CD14-positive monocyte (primary cell): ENCODE measurements at regions not wholly inside any gene's neighbourhood (a gene's known extent, or its start where the extent isn't known, plus 50 kb on each side); places are given as distances from the start of the nearest gene placed in this dataset. TPM values are rescaled to one million over a fixed set of nuclear protein-coding genes. Genes with fewer than 3 reads are reported as not detected.

Experiments used
- DNase-seq, 3 donors: peaks; one replicate each; pipeline ENCODE4 v3.0.0-alpha.2; 2011 to 2022
- H2AFZ ChIP-seq: 2 replicates; pipeline ENCODE4 v1.6.0; 2012; ENCODE audit warnings: mild to moderate bottlenecking, low read depth, low read length, inconsistent platforms; ENCODE audit not compliant: insufficient read depth, poor library complexity, severe bottlenecking
- H3K27ac ChIP-seq, 2 donors: 1 replicate in 1 of 2; 2 replicates in 1 of 2; pipeline ENCODE4 v1.5.1; 2012 to 2013; ENCODE audit warnings: low read length in 2 of 2, control low read depth in 1 of 2, inconsistent platforms in 1 of 2, low read depth in 1 of 2, mild to moderate bottlenecking in 1 of 2
- H3K27me3 ChIP-seq, 2 donors: one replicate each; pipeline versions ENCODE4 v1.6.0 to v1.6.1; 2011 to 2013; ENCODE audit warnings: low read length in 2 of 2; ENCODE audit not compliant: control insufficient read depth in 2 of 2, insufficient read depth in 2 of 2
- H3K36me3 ChIP-seq, 2 donors: replicated peaks in 1 of 2; 1 replicate in 1 of 2; 2 replicates in 1 of 2; pipeline versions ENCODE4 v1.5.1 to v1.6.1; 2012 to 2013; ENCODE audit warnings: low read length in 2 of 2, control low read depth in 1 of 2, inconsistent platforms in 1 of 2, mild to moderate bottlenecking in 1 of 2; ENCODE audit not compliant: insufficient read depth in 2 of 2, control insufficient read depth in 1 of 2
- H3K4me1 ChIP-seq, 2 donors: 1 replicate in 1 of 2; 2 replicates in 1 of 2; pipeline versions ENCODE4 v1.5.1 to v1.6.1; 2012 to 2013; ENCODE audit warnings: low read length in 2 of 2, control low read depth in 1 of 2, inconsistent platforms in 1 of 2, mild to moderate bottlenecking in 1 of 2, moderate library complexity in 1 of 2; ENCODE audit not compliant: insufficient read depth in 2 of 2, control insufficient read depth in 1 of 2
- H3K4me2 ChIP-seq: replicated peaks from 2 replicates; pipeline ENCODE3; 2012; ENCODE audit warnings: low read length, moderate library complexity, mild to moderate bottlenecking; ENCODE audit not compliant: poor library complexity, severe bottlenecking; ENCODE audit errors: extremely low read depth
- H3K4me3 ChIP-seq, 3 experiments: fragments of 200-600 bp in 1 of 3; sonication (generic) in 1 of 3; replicated peaks in 1 of 3; 1 replicate in 2 of 3; 2 replicates in 1 of 3; pipeline ENCODE4 v1.5.1; 2011 to 2013; ENCODE audit warnings: low read length in 3 of 3, mild to moderate bottlenecking in 3 of 3, control low read depth in 2 of 3, low read depth in 2 of 3, inconsistent platforms in 1 of 3, moderate library complexity in 1 of 3
- H3K79me2 ChIP-seq: 2 replicates; pipeline ENCODE4 v1.6.0; 2012; ENCODE audit warnings: mild to moderate bottlenecking, control low read depth, inconsistent platforms, low read length, moderate library complexity; ENCODE audit not compliant: insufficient read depth
- H3K9ac ChIP-seq: 2 replicates; pipeline ENCODE4 v1.6.0; 2017; ENCODE audit warnings: low read length, mild to moderate bottlenecking; ENCODE audit not compliant: insufficient read depth, poor library complexity, severe bottlenecking
- H3K9me3 ChIP-seq, 2 donors: replicated peaks in 1 of 2; 1 replicate in 1 of 2; 2 replicates in 1 of 2; pipeline versions ENCODE4 v1.5.1 to v1.6.1; 2012 to 2013; ENCODE audit warnings: low read length in 2 of 2, control low read depth in 1 of 2; ENCODE audit not compliant: control insufficient read depth in 1 of 2, insufficient read depth in 1 of 2
- H4K20me1 ChIP-seq: 2 replicates; pipeline ENCODE4 v1.6.0; 2012; ENCODE audit warnings: mild to moderate bottlenecking, low read length, control low read depth, moderate library complexity; ENCODE audit not compliant: insufficient read depth
- H3K27ac Mint-ChIP-seq, 7 donors: one replicate each; pipeline ENCODE4 v1.8.0; 2020; ENCODE audit warnings: mild to moderate bottlenecking in 7 of 7, mixed read lengths in 7 of 7, moderate library complexity in 6 of 7, inconsistent platforms in 2 of 7
- H3K27me3 Mint-ChIP-seq, 3 donors: one replicate each; pipeline ENCODE4 v1.8.0; 2021 to 2022; ENCODE audit warnings: low read depth in 3 of 3, mild to moderate bottlenecking in 3 of 3, mixed read lengths in 3 of 3, moderate library complexity in 3 of 3, inconsistent platforms in 1 of 3
- H3K36me3 Mint-ChIP-seq, 2 donors: one replicate each; pipeline ENCODE4 v1.8.0; 2020; ENCODE audit warnings: mixed read lengths in 2 of 2, inconsistent platforms in 1 of 2, mild to moderate bottlenecking in 1 of 2
- H3K4me1 Mint-ChIP-seq: one replicate; pipeline ENCODE4 v1.8.0; 2020; ENCODE audit warnings: mild to moderate bottlenecking, mixed read lengths
- H3K4me3 Mint-ChIP-seq, 2 donors: one replicate each; pipeline ENCODE4 v1.8.0; 2020; ENCODE audit warnings: mild to moderate bottlenecking in 2 of 2, mixed read lengths in 2 of 2, moderate library complexity in 1 of 2
- H3K9me3 Mint-ChIP-seq, 7 donors: one replicate each; pipeline ENCODE4 v1.8.0; 2020 to 2022; ENCODE audit warnings: mixed read lengths in 7 of 7, mild to moderate bottlenecking in 6 of 7, moderate library complexity in 6 of 7, inconsistent platforms in 2 of 7
- WGBS: methylation state at CpG from one replicate; pipeline ENCODE4 v1.1.5; 2013; ENCODE audit warnings: missing lambda C conversion rate; ENCODE audit not compliant: insufficient coverage; 5-methylcytosine and 5-hydroxymethylcytosine counted together
- intact Hi-C, 2 donors: fragments of 100-400 bp; cut with micrococcal nuclease; formaldehyde crosslinking; loops; one replicate each; pipeline versions ENCODE4 v1.15.0 to v1.15.1; 2023
- small RNA-seq: library from RNA; depleted of rRNA; stranded (forward); fragments of <200 nt; gene quantifications from one replicate; pipeline ENCODE3, GENCODE V24; 2012; ENCODE audit warnings: low read depth; ENCODE audit not compliant: insufficient read length
- TF ChIP-seq, protein P1 (sequence below): fragments of 200-600 bp; IDR thresholded peaks from one replicate; pipeline ENCODE4 v1.8.0; 2022; ENCODE audit warnings: antibody characterized with exemption, mild to moderate bottlenecking

DNA sequence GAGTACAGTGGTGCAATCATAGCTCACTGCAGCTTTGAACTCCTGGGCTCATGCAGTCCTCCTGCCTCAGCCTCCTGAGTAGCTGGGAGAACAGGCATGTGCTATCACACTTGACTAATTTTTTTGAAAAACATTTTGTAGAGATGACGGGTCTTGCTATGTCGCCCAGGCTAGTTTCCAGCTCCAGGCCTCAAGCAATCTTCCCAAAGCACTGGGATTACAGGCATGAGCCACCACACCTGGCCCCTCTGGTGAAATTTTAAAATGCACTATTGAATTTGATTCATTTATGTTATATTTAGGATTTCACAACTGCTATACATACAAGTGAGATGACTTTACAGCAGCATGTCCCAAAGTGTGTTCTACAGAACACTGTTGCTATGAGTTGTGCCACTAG lies 50.8 kb upstream of the TPM1 start:
- H2AFZ ChIP-seq: no peak overlapping the region
- Mint-ChIP-seq H3K27me3 (peaks cover 6 to 10% (median 6%) of the 10 kb centered on the region in 3 donors), H3K27ac (no peak overlapping the region), H3K4me1 (peaks cover 2% of the 10 kb centered on the region), H3K4me3 (no peak overlapping the region), H3K9me3 (peaks cover 0 to 2% (median 0%) of the 10 kb centered on the region in 7 donors), H3K36me3 (no peaks in the 10 kb centered on the region)
- no peaks in the 10 kb centered on the region for H3K36me3 ChIP-seq
- WGBS: no CpG with 5 or more reads among the region's 2 CpGs
- H3K79me2 ChIP-seq: no peaks in the 10 kb centered on the region
- no peak for DNase-seq
- no peak overlapping the region for H3K4me3 ChIP-seq
- no peak overlapping the region for H3K9ac ChIP-seq
- no peak overlapping the region for H3K4me2 ChIP-seq
- no peak overlapping the region for H3K27ac ChIP-seq
- no peaks in the 10 kb centered on the region for H3K4me1 ChIP-seq
- intact Hi-C loops: no loop called here
- TF ChIP-seq, protein P1, sequence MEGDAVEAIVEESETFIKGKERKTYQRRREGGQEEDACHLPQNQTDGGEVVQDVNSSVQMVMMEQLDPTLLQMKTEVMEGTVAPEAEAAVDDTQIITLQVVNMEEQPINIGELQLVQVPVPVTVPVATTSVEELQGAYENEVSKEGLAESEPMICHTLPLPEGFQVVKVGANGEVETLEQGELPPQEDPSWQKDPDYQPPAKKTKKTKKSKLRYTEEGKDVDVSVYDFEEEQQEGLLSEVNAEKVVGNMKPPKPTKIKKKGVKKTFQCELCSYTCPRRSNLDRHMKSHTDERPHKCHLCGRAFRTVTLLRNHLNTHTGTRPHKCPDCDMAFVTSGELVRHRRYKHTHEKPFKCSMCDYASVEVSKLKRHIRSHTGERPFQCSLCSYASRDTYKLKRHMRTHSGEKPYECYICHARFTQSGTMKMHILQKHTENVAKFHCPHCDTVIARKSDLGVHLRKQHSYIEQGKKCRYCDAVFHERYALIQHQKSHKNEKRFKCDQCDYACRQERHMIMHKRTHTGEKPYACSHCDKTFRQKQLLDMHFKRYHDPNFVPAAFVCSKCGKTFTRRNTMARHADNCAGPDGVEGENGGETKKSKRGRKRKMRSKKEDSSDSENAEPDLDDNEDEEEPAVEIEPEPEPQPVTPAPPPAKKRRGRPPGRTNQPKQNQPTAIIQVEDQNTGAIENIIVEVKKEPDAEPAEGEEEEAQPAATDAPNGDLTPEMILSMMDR: no peak
- H4K20me1 ChIP-seq: no peaks in the 10 kb centered on the region
- no peaks in the 10 kb centered on the region for H3K27me3 ChIP-seq
- H3K9me3 ChIP-seq: no peaks in the 10 kb centered on the region

DNA sequence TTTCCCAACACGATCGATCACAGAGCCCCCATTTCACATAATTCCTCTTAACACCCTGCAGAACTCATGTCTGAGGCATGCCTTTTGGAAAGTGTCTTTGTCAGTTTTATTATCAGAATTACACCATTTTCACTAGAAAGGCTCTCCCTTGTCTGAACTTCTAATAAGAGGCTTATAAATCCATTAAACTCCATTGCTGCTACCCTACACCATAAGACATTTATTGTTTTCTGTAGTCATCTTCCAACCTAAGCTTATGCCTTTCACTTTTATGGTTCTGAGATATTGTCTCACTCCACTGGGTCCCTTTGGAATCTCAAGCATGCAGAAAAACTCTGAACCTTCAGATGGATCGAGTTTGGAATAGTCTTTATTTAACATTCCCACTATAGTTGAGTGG lies 50.2 kb upstream of the TPM1 start:
- no peak overlapping the region for H3K4me2 ChIP-seq
- H3K36me3 Mint-ChIP-seq: no peaks in the 10 kb centered on the region
- H3K27me3 Mint-ChIP-seq: peaks cover 6 to 10% (median 6%) of the 10 kb centered on the region in 3 donors
- TF ChIP-seq, protein P1: no peak
- peaks cover 2% of the 10 kb centered on the region for H3K4me1 Mint-ChIP-seq
- no peaks in the 10 kb centered on the region for H3K36me3 ChIP-seq
- no peaks in the 10 kb centered on the region for H3K9me3 ChIP-seq
- H3K27ac ChIP-seq: no peak overlapping the region
- 100% methylated on average over 2 of the region's 3 CpGs for WGBS
- H3K9me3 Mint-ChIP-seq: peaks cover 0 to 3% (median 0%) of the 10 kb centered on the region in 7 donors
- no peak overlapping the region for H3K4me3 ChIP-seq
- DNase-seq: no peak
- no peaks in the 10 kb centered on the region for H3K4me1 ChIP-seq
- intact Hi-C loops: no loop called here
- no peak overlapping the region for H3K4me3 Mint-ChIP-seq
- H3K79me2 ChIP-seq: no peaks in the 10 kb centered on the region
- H3K9ac ChIP-seq: no peak overlapping the region
- H2AFZ ChIP-seq: no peak overlapping the region
- H3K27ac Mint-ChIP-seq: no peak overlapping the region
- no peaks in the 10 kb centered on the region for H4K20me1 ChIP-seq
- H3K27me3 ChIP-seq: no peaks in the 10 kb centered on the region

Small RNAs in the stretch of these regions (small RNA-seq; reads per million reads assigned to genes)
- gene MIR190A (1.7 reads per million), gene MIR6085 (not detected), gene MIR8067 (not detected), gene RF00017 (not detected)
